HG03439 (cell line): ENCODE measurements at regions not wholly inside any gene's neighbourhood (a gene's known extent, or its start where the extent isn't known, plus 50 kb on each side); places are given as distances from the start of the nearest gene placed in this dataset.

Experiments used
- ATAC-seq: cut with Tn5 transposase; IDR thresholded peaks from one replicate; pipeline ENCODE4 v1.9.1; 2021; ENCODE audit warnings: mild to moderate bottlenecking, moderate library complexity; ENCODE audit not compliant: unreplicated experiment

- ATAC-seq, result no peak
Observed at GRCh38 chr5:10853154-10853553, 92.1 kb upstream of the DAP start.

- ATAC-seq, result no peak
Observed at GRCh38 chr5:10849278-10849677, 88.2 kb upstream of the DAP start.

GRCh38 chr5:10844016-10844415 is 83.0 kb upstream of the DAP start:
- no peak for ATAC-seq

- no peak for ATAC-seq
Observed at GRCh38 chr5:10842823-10843222, 81.8 kb upstream of the DAP start.

- ATAC-seq, result no peak
Observed at GRCh38 chr5:10839916-10840599, 79.0 kb upstream of the DAP start.

GRCh38 chr5:10839118-10839517 is 78.1 kb upstream of the DAP start:
- no peak for ATAC-seq

- peak; percentile 98 for ATAC-seq
Observed at GRCh38 chr5:10838038-10838437, 77.0 kb upstream of the DAP start.

- ATAC-seq, result no peak
Observed at GRCh38 chr5:10836986-10837385, 76.0 kb upstream of the DAP start.

GRCh38 chr5:10834695-10835094 is 73.7 kb upstream of the DAP start:
- ATAC-seq, result no peak

- ATAC-seq, result no peak
Observed at GRCh38 chr5:10832987-10833386, 72.0 kb upstream of the DAP start.

GRCh38 chr5:10832421-10832820 is 71.4 kb upstream of the DAP start:
- no peak for ATAC-seq

- no peak for ATAC-seq
Observed at GRCh38 chr5:10831419-10831818, 70.4 kb upstream of the DAP start.

- no peak for ATAC-seq
Observed at GRCh38 chr5:10828241-10828640, 67.2 kb upstream of the DAP start.

GRCh38 chr5:10827571-10827970 is 66.5 kb upstream of the DAP start:
- ATAC-seq, result no peak

- no peak for ATAC-seq
Observed at GRCh38 chr5:10826971-10827370, 65.9 kb upstream of the DAP start.

- peak; percentile 82 for ATAC-seq
Observed at GRCh38 chr5:10825897-10826644, 65.0 kb upstream of the DAP start.

GRCh38 chr5:10812218-10812617 is 51.2 kb upstream of the DAP start:
- ATAC-seq, result no peak
